Endodermal cell (in vitro differentiated cells): ENCODE measurements at regions not wholly inside any gene's neighbourhood (a gene's known extent, or its start where the extent isn't known, plus 50 kb on each side); places are given as distances from the start of the nearest gene placed in this dataset.

Experiments
- DNase-seq: peaks from one replicate; pipeline ENCODE4 v3.0.0-alpha.2; 2017
- H3K27ac ChIP-seq: 2 replicates; pipeline ENCODE4 v1.5.1; 2013; ENCODE audit warnings: mild to moderate bottlenecking, low read depth, low read length, moderate library complexity
- H3K27me3 ChIP-seq: 2 replicates; pipeline ENCODE4 v1.6.1; 2013; ENCODE audit warnings: mild to moderate bottlenecking, low read length, moderate library complexity; ENCODE audit not compliant: insufficient read depth, control insufficient read depth, poor library complexity, severe bottlenecking
- H3K36me3 ChIP-seq: 2 replicates; pipeline ENCODE4 v1.7.0; 2013; ENCODE audit warnings: mild to moderate bottlenecking, low read length, moderate library complexity; ENCODE audit not compliant: control insufficient read depth, insufficient read depth
- H3K4me1 ChIP-seq: one replicate; pipeline ENCODE4 v1.7.0; 2013; ENCODE audit warnings: low read length; ENCODE audit not compliant: control insufficient read depth, insufficient read depth
- H3K4me3 ChIP-seq: 2 replicates; pipeline ENCODE4 v1.5.1; 2013; ENCODE audit warnings: mild to moderate bottlenecking, low read length, moderate library complexity
- H3K9ac ChIP-seq: 2 replicates; pipeline ENCODE4 v1.6.1; 2013; ENCODE audit warnings: mild to moderate bottlenecking, low read length, moderate library complexity; ENCODE audit not compliant: poor library complexity, severe bottlenecking; ENCODE audit errors: extremely low read depth
- H3K9me3 ChIP-seq: 2 replicates; pipeline ENCODE4 v1.6.1; 2013; ENCODE audit warnings: mild to moderate bottlenecking, low read length, moderate library complexity; ENCODE audit not compliant: control insufficient read depth
- H3K27ac Mint-ChIP-seq: 2 replicates; pipeline ENCODE4 v1.8.0; 2020; ENCODE audit warnings: mixed read lengths
- H3K27me3 Mint-ChIP-seq: 2 replicates; pipeline ENCODE4 v1.8.0; 2021; ENCODE audit warnings: mild to moderate bottlenecking, mixed read lengths; ENCODE audit not compliant: insufficient read depth
- H3K36me3 Mint-ChIP-seq: 2 replicates; pipeline ENCODE4 v1.8.0; 2020; ENCODE audit warnings: low read depth, mixed read lengths
- H3K4me1 Mint-ChIP-seq: 2 replicates; pipeline ENCODE4 v1.8.0; 2020; ENCODE audit warnings: mixed read lengths
- H3K4me3 Mint-ChIP-seq: 2 replicates; pipeline ENCODE4 v1.8.0; 2020; ENCODE audit warnings: mild to moderate bottlenecking, moderate library complexity, mixed read lengths
- H3K9me3 Mint-ChIP-seq: 2 replicates; pipeline ENCODE4 v1.8.0; 2020; ENCODE audit warnings: mild to moderate bottlenecking, mixed read lengths
- WGBS, 2 experiments: methylation state at CpG; one replicate each; pipeline versions ENCODE4 v1.1.5 to v1.1.7; 2013; ENCODE audit warnings: missing lambda C conversion rate in 2 of 2, mixed read lengths in 1 of 2; ENCODE audit not compliant: insufficient coverage in 1 of 2, insufficient read length in 1 of 2; 5-methylcytosine and 5-hydroxymethylcytosine counted together
- TF ChIP-seq, protein P1 (sequence below): fragments of 200-600 bp; sonication (generic); conservative IDR thresholded peaks from 2 replicates; pipeline ENCODE4 v1.5.0; 2021; ENCODE audit warnings: antibody characterized with exemption, mild to moderate bottlenecking

DNA sequence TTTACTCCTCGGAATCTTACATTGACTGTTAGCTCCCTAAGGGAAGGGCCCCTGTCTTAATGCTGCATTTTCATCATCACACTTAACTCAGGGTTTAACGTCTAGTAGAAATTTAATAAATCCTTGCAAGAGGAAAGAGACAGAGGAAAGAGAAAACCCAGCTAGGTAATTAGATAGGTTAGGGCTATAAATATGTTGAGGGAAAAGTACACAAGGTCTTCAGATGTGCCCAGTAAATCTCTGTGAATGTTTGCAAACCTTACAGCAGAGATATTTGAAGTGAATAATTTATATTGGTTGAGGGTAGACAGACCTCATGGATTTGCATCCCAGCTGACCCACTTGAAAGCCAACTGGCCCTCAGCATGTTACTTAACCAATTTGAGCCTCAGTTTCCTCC, 315.5 kb upstream of the NPVF start:
- 91 to 100% methylated on average over 1 to 2 of the region's 2 CpGs for WGBS, 2 experiments
- no peak overlapping the region for H3K9ac ChIP-seq
- no peak overlapping the region for H3K4me3 ChIP-seq
- no peaks in the 10 kb centered on the region for H3K4me1 ChIP-seq
- Mint-ChIP-seq H3K27me3 (peaks cover 11% of the 10 kb centered on the region), H3K4me3 (no peak overlapping the region), H3K4me1 (peaks cover 3% of the 10 kb centered on the region), H3K9me3 (no peaks in the 10 kb centered on the region), H3K36me3 (no peaks in the 10 kb centered on the region), H3K27ac (no peak overlapping the region)
- no peaks in the 10 kb centered on the region for H3K36me3 ChIP-seq
- H3K27ac ChIP-seq, result no peak overlapping the region
- TF ChIP-seq, protein P1, sequence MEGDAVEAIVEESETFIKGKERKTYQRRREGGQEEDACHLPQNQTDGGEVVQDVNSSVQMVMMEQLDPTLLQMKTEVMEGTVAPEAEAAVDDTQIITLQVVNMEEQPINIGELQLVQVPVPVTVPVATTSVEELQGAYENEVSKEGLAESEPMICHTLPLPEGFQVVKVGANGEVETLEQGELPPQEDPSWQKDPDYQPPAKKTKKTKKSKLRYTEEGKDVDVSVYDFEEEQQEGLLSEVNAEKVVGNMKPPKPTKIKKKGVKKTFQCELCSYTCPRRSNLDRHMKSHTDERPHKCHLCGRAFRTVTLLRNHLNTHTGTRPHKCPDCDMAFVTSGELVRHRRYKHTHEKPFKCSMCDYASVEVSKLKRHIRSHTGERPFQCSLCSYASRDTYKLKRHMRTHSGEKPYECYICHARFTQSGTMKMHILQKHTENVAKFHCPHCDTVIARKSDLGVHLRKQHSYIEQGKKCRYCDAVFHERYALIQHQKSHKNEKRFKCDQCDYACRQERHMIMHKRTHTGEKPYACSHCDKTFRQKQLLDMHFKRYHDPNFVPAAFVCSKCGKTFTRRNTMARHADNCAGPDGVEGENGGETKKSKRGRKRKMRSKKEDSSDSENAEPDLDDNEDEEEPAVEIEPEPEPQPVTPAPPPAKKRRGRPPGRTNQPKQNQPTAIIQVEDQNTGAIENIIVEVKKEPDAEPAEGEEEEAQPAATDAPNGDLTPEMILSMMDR, result no peak
- DNase-seq, result no peak
- no peaks in the 10 kb centered on the region for H3K27me3 ChIP-seq
- no peaks in the 10 kb centered on the region for H3K9me3 ChIP-seq

GRCh38 chr7:25544254-25544653, 316.0 kb upstream of the NPVF start:
- Histone ChIP-seq H3K9ac (no peak overlapping the region), H3K36me3 (no peaks in the 10 kb centered on the region), H3K9me3 (no peaks in the 10 kb centered on the region), H3K4me3 (no peak overlapping the region), H3K27ac (no peak overlapping the region), H3K4me1 (no peaks in the 10 kb centered on the region), H3K27me3 (no peaks in the 10 kb centered on the region)
- Mint-ChIP-seq H3K4me3 (no peak overlapping the region), H3K27ac (no peak overlapping the region), H3K36me3 (no peaks in the 10 kb centered on the region), H3K9me3 (no peaks in the 10 kb centered on the region), H3K27me3 (peaks cover 9% of the 10 kb centered on the region), H3K4me1 (peaks cover 3% of the 10 kb centered on the region)
- 92 to 94% methylated on average over 5 of the region's 5 CpGs for WGBS, 2 experiments
- DNase-seq, result no peak
- TF ChIP-seq, protein P1, result no peak

DNA sequence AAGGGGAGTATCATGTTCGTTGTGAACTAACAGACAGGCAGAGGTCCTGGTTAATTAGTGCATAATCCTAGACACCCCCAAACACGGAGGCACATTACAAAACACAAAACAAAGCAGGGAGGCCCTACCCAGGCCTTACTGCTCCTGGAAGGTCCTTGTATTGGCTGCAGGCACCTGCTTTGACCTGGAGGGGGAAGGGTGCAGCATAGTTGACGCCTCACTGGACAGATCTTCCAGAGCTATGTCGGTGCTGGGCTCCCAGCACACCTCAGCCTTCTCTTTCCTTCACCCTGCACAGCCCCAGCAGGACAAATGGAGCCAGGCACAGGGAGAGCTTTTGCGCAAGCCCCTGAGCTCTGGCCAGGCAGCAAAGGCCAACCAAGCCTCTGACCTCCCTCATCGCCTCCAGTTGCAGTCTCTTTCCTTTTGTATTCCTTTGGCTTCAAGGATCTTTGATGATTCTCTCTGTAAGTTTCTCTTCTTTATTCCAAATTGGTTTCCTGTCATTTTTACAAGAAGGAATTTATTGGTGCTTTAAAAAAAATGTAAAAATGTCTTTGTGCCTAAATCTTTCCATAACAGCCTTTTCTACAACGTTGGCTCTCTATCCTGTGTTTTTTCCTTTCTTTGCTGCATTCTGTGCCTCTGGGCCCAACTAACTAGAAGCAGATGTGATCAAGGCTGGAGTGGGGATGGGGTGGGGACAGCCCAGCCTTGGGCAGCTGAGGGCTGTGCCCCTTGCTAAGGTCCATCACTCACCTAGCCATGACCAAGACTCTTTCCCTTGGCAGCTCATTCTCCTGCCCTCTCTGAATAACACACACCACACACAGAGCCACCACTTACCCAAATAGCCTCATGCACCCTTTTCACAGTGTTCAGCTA, 317.1 kb upstream of the NPVF start:
- no peak for DNase-seq
- Histone ChIP-seq H3K9me3 (no peaks in the 10 kb centered on the region), H3K4me3 (no peak overlapping the region), H3K27ac (no peak overlapping the region), H3K4me1 (no peaks in the 10 kb centered on the region), H3K27me3 (no peaks in the 10 kb centered on the region), H3K9ac (no peak overlapping the region), H3K36me3 (no peaks in the 10 kb centered on the region)
- 87% methylated on average over 7 of the region's 7 CpGs; no CpG with 5 or more reads in 1 of the 2 experiments for WGBS, 2 experiments
- TF ChIP-seq, protein P1, result peak; percentile 35
- H3K36me3 Mint-ChIP-seq, result no peaks in the 10 kb centered on the region
- peaks cover 9% of the 10 kb centered on the region for H3K27me3 Mint-ChIP-seq
- H3K4me1 Mint-ChIP-seq, result peaks cover 5% of the 10 kb centered on the region
- no peak overlapping the region for H3K4me3 Mint-ChIP-seq
- H3K27ac Mint-ChIP-seq, result no peak overlapping the region
- H3K9me3 Mint-ChIP-seq, result no peaks in the 10 kb centered on the region
